Breast epithelium (tissue), 4 donors: ENCODE measurements at regions not wholly inside any gene's neighbourhood (a gene's known extent, or its start where the extent isn't known, plus 50 kb on each side); places are given as distances from the start of the nearest gene placed in this dataset.

Source experiments
- DNase-seq, 2 donors: peaks; one replicate each; pipeline ENCODE4 v3.0.0-alpha.2; 2019; ENCODE audit warnings: low spot score in 2 of 2
- H3K27ac ChIP-seq, 2 donors: fragments of 200-600 bp; sonication (generic) in 1 of 2; one replicate each; pipeline ENCODE4 v1.5.1; 2016 to 2019; ENCODE audit warnings: mild to moderate bottlenecking in 1 of 2
- H3K27me3 ChIP-seq, 2 donors: fragments of 200-600 bp; sonication (generic) in 1 of 2; one replicate each; pipeline versions ENCODE4 v1.5.1 to v1.6.0; 2017 to 2019; ENCODE audit warnings: control low read depth in 1 of 2, mild to moderate bottlenecking in 1 of 2
- H3K36me3 ChIP-seq: fragments of 200-600 bp; one replicate; pipeline ENCODE4 v1.5.1; 2019
- H3K4me1 ChIP-seq, 2 donors: fragments of 200-600 bp; sonication (generic); one replicate each; pipeline ENCODE4 v1.5.1; 2016 to 2019; ENCODE audit warnings: control low read depth in 1 of 2
- H3K4me3 ChIP-seq, 3 donors: fragments of 200-600 bp; sonication (generic); 1 replicate in 2 of 3; 2 replicates in 1 of 3; pipeline ENCODE4 v1.5.1; 2016 to 2019; ENCODE audit warnings: mild to moderate bottlenecking in 3 of 3, moderate library complexity in 2 of 3
- H3K9me3 ChIP-seq, 2 donors: fragments of 200-600 bp; sonication (generic) in 1 of 2; one replicate each; pipeline ENCODE4 v1.5.1; 2016 to 2019; ENCODE audit warnings: control low read depth in 1 of 2
- CTCF ChIP-seq, 3 donors: fragments of 450-650 bp; IDR thresholded peaks; one replicate each; pipeline ENCODE4 v1.5.1; 2016 to 2017; ENCODE audit warnings: antibody characterized with exemption in 3 of 3, mild to moderate bottlenecking in 3 of 3, moderate library complexity in 3 of 3
- POLR2A ChIP-seq: fragments of 450-650 bp; IDR thresholded peaks from one replicate; pipeline ENCODE4 v1.6.1; 2016; ENCODE audit warnings: antibody characterized with exemption, mild to moderate bottlenecking, moderate library complexity
- POLR2AphosphoS5 ChIP-seq, 3 donors: sonication (generic); formaldehyde crosslinking; IDR thresholded peaks; one replicate each; pipeline ENCODE4 v1.6.1; 2017; ENCODE audit warnings: antibody characterized with exemption in 3 of 3
- intact Hi-C: fragments of 100-400 bp; cut with DNase I; formaldehyde crosslinking; loops from one replicate; pipeline ENCODE4 v1.15.1; 2023; ENCODE audit warnings: low total_unique reads

- Histone ChIP-seq H3K27me3 (no peaks in the 10 kb centered on the region), H3K4me1 (no peaks in the 10 kb centered on the region), H3K27ac (no peak overlapping the region), H3K9me3 (no peaks in the 10 kb centered on the region), H3K4me3 (no peak overlapping the region), H3K36me3 (no peaks in the 10 kb centered on the region)
- intact Hi-C loops: no loop called here
- no peak for DNase-seq
- TF ChIP-seq CTCF (IDR thresholded peaks at IDR 0.05) (no peak), POLR2AphosphoS5 (IDR thresholded peaks at IDR 0.05) (no peak), POLR2A (no peak)
Observed at GRCh38 chr14:44829021-44829420, 132.7 kb downstream of the KLHL28 start.

DNA sequence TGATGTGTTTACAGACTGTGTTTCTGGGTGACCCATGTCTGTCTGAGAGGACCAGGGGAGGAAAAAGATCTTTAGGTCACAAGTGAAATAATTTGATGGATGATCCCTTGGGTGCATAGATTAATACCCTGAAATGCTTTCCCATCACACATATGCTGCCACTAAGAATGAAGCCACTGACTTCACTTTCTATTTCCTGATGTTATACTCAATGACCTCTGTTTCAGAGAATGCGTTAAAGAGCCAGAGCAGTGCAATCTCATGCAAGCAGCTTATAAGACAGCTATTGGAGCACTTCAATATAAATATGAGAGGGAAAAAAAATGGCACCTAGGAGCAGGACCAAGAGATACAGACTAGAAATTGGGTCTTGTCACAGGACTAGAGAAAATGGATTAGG is 133.7 kb downstream of the KLHL28 start:
- TF ChIP-seq CTCF (IDR thresholded peaks at IDR 0.05) (no peak), POLR2A (no peak), POLR2AphosphoS5 (IDR thresholded peaks at IDR 0.05) (no peak)
- Histone ChIP-seq H3K4me1 (no peaks in the 10 kb centered on the region), H3K27ac (no peak overlapping the region), H3K4me3 (no peak overlapping the region), H3K36me3 (no peaks in the 10 kb centered on the region), H3K27me3 (no peaks in the 10 kb centered on the region), H3K9me3 (no peaks in the 10 kb centered on the region)
- intact Hi-C loops: no loop called here
- no peak for DNase-seq

GRCh38 chr14:44820230-44820964 is 141.3 kb downstream of the KLHL28 start:
- no peaks in the 10 kb centered on the region for H3K36me3 ChIP-seq
- no peak overlapping the region for H3K27ac ChIP-seq
- H3K4me1 ChIP-seq: no peaks in the 10 kb centered on the region
- intact Hi-C loops: no loop called here
- no peak for DNase-seq
- no peak overlapping the region for H3K4me3 ChIP-seq
- H3K27me3 ChIP-seq: no peaks in the 10 kb centered on the region
- H3K9me3 ChIP-seq: peaks cover 0 to 4% of the 10 kb centered on the region in 2 donors
- TF ChIP-seq POLR2A (no peak), CTCF (IDR thresholded peaks at IDR 0.05) (no peak), POLR2AphosphoS5 (IDR thresholded peaks at IDR 0.05) (no peak)

GRCh38 chr14:44814196-44814595 is 147.6 kb downstream of the KLHL28 start:
- Histone ChIP-seq H3K9me3 (no peaks in the 10 kb centered on the region), H3K27me3 (no peaks in the 10 kb centered on the region), H3K27ac (no peak overlapping the region), H3K4me3 (no peak overlapping the region), H3K36me3 (no peaks in the 10 kb centered on the region), H3K4me1 (no peaks in the 10 kb centered on the region)
- DNase-seq: no peak
- intact Hi-C loops: no loop called here
- no peak for TF ChIP-seq CTCF (IDR thresholded peaks at IDR 0.05)
- no peak for TF ChIP-seq POLR2A
- TF ChIP-seq POLR2AphosphoS5 (IDR thresholded peaks at IDR 0.05): no peak

GRCh38 chr14:44812672-44813071 is 149.1 kb downstream of the KLHL28 start:
- no peak for DNase-seq
- intact Hi-C loops: no loop called here
- no peaks in the 10 kb centered on the region for H3K9me3 ChIP-seq
- H3K4me1 ChIP-seq: no peaks in the 10 kb centered on the region
- H3K27me3 ChIP-seq: no peaks in the 10 kb centered on the region
- no peaks in the 10 kb centered on the region for H3K36me3 ChIP-seq
- no peak overlapping the region for H3K4me3 ChIP-seq
- no peak overlapping the region for H3K27ac ChIP-seq
- no peak for TF ChIP-seq POLR2A
- TF ChIP-seq CTCF (IDR thresholded peaks at IDR 0.05): no peak
- TF ChIP-seq POLR2AphosphoS5 (IDR thresholded peaks at IDR 0.05): no peak
